Progenitor cell of endocrine pancreas (in vitro differentiated cells): ENCODE measurements at regions not wholly inside any gene's neighbourhood (a gene's known extent, or its start where the extent isn't known, plus 50 kb on each side); places are given as distances from the start of the nearest gene placed in this dataset.

ENCODE experiments used
- DNase-seq: peaks from one replicate; pipeline ENCODE4 v3.0.0; 2021; ENCODE audit warnings: low spot score; ENCODE audit not compliant: unreplicated experiment
- H3K27ac Mint-ChIP-seq: 2 replicates; pipeline ENCODE4 v1.8.0; 2021; ENCODE audit warnings: mild to moderate bottlenecking, moderate library complexity, mixed read lengths
- H3K27me3 Mint-ChIP-seq: 2 replicates; pipeline ENCODE4 v1.8.0; 2021; ENCODE audit warnings: mixed read lengths
- H3K36me3 Mint-ChIP-seq: 2 replicates; pipeline ENCODE4 v1.8.0; 2022; ENCODE audit warnings: mixed read lengths; ENCODE audit not compliant: insufficient read depth
- H3K4me1 Mint-ChIP-seq: 2 replicates; pipeline ENCODE4 v1.8.0; 2021; ENCODE audit warnings: low read depth, mixed read lengths
- H3K4me3 Mint-ChIP-seq: 2 replicates; pipeline ENCODE4 v1.8.0; 2021; ENCODE audit warnings: low read depth, mild to moderate bottlenecking, moderate library complexity, mixed read lengths
- H3K9me3 Mint-ChIP-seq: 2 replicates; pipeline ENCODE4 v1.8.0; 2021; ENCODE audit warnings: low read depth, mixed read lengths
- TF ChIP-seq, protein P1 (sequence below): fragments of 200-600 bp; sonication (generic); IDR thresholded peaks from one replicate; pipeline ENCODE4 v1.5.0; 2021; ENCODE audit warnings: antibody characterized with exemption, mild to moderate bottlenecking; ENCODE audit not compliant: unreplicated experiment

DNA sequence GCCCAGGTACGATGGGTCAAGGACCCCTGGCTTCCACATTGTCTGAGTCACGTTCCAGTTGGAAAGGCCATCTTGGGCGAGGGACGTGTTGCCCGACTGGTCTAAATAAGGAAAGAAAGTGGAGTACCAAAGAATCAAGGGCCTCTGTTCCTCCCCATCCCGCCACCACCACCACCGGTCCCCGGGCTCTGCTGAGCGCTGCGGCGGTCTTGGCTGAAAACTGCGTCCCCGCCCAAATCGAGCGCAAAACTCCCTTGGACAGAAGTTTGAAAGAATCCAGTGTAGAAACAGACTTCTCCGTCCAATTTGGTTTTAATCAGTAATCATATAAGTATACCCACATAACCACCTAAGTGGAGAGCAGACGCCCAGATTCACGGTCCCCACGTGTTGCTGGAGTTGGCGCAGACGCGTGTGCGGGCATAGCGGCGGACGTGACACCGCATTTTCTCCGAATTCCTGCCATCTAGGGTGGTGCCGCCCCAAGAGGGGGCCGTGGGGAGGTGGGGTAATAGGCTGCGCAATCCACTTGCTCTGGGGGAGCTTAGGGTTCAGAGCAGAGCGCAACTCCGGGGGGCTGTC, 243.8 kb upstream of the TOPAZ1 start:
- H3K4me3 Mint-ChIP-seq = peak overlapping the region; percentile 74
- no peak for DNase-seq
- H3K4me1 Mint-ChIP-seq = peaks cover 31% of the 10 kb centered on the region
- H3K27ac Mint-ChIP-seq = no peak overlapping the region
- peaks cover 87% of the 10 kb centered on the region for H3K27me3 Mint-ChIP-seq
- H3K9me3 Mint-ChIP-seq = peaks cover 15% of the 10 kb centered on the region
- H3K36me3 Mint-ChIP-seq = peaks cover 9% of the 10 kb centered on the region
- TF ChIP-seq, protein P1, sequence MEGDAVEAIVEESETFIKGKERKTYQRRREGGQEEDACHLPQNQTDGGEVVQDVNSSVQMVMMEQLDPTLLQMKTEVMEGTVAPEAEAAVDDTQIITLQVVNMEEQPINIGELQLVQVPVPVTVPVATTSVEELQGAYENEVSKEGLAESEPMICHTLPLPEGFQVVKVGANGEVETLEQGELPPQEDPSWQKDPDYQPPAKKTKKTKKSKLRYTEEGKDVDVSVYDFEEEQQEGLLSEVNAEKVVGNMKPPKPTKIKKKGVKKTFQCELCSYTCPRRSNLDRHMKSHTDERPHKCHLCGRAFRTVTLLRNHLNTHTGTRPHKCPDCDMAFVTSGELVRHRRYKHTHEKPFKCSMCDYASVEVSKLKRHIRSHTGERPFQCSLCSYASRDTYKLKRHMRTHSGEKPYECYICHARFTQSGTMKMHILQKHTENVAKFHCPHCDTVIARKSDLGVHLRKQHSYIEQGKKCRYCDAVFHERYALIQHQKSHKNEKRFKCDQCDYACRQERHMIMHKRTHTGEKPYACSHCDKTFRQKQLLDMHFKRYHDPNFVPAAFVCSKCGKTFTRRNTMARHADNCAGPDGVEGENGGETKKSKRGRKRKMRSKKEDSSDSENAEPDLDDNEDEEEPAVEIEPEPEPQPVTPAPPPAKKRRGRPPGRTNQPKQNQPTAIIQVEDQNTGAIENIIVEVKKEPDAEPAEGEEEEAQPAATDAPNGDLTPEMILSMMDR = no peak

DNA sequence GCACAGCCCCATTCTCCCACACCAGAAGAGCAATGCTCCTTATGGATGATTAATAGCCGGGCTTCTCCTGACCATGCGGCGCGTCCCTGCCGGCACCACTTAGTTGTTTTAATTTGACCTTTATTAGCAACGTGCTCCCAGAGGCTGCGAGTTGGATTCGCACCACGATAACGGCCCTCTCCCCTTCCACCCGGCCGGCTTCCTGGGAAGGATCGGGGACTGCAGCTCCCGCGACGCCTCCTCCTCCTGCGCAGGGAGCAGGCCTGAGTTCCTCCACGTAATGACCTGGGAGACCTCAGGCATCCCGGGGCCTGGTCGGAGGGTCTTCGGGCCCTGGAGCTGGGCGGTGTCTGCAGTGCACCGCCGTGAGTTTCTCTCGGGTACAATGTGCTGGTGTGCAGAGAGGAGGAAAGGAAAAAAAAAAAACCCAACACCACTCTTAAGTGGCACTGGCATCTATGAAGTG, 243.3 kb upstream of the TOPAZ1 start:
- DNase-seq = no peak
- TF ChIP-seq, protein P1 = no peak
- Mint-ChIP-seq H3K27ac (peak overlapping the region; percentile 49), H3K36me3 (peaks cover 6% of the 10 kb centered on the region), H3K9me3 (peaks cover 10% of the 10 kb centered on the region), H3K4me1 (peaks cover 31% of the 10 kb centered on the region), H3K4me3 (peak overlapping the region; percentile 74), H3K27me3 (peaks cover 86% of the 10 kb centered on the region)

DNA sequence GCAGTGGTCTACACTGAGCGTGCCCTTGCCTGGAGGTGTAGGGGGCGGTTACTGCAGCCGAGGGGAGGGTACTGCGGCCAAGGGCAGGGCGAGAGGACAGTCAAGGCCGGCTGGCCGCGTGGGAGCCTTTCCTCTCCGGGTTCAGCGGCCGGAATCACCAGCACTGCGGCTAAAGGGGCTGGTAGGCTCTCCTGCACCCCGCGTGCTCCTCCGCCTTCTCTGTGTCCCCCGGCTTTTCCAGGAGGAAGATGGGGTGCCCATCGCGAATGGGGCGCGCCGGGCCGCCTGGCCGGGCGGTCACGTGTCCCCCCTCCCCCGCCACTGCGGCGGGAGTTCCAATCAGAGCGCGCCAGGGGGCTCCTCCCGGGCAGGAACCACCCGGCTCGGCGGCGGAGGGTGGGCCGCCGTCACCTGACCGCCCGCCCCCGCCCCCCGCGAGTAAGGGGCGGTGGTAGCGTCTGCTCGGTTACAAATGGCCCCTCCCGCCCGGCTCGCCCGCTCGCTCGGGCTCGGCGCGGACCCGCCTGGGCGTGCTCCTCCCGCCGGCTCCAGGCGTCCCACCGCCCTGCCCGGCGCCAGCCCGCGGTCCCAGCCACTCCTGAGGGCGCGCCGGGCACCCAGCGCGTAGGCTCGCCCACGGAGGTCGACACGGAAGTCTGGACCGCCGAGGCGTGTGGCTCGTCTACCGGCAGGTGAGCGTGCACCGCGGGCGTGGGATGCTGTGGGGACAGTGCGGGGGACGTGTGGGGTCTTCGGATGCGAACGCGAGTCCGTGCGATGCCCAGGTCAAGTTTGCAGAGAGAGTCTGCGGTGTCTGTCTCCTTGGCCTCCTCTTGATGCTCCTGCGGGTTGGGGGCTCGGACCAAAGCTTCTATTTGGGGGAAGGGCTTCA, 242.6 kb upstream of the TOPAZ1 start:
- Mint-ChIP-seq H3K9me3 (peaks cover 7% of the 10 kb centered on the region), H3K4me3 (peak overlapping the region; percentile 74), H3K4me1 (peaks cover 31% of the 10 kb centered on the region), H3K36me3 (peaks cover 5% of the 10 kb centered on the region), H3K27me3 (peaks cover 81% of the 10 kb centered on the region), H3K27ac (peak overlapping the region; percentile 51)
- DNase-seq = peak; percentile 51
- TF ChIP-seq, protein P1 = no peak

DNA sequence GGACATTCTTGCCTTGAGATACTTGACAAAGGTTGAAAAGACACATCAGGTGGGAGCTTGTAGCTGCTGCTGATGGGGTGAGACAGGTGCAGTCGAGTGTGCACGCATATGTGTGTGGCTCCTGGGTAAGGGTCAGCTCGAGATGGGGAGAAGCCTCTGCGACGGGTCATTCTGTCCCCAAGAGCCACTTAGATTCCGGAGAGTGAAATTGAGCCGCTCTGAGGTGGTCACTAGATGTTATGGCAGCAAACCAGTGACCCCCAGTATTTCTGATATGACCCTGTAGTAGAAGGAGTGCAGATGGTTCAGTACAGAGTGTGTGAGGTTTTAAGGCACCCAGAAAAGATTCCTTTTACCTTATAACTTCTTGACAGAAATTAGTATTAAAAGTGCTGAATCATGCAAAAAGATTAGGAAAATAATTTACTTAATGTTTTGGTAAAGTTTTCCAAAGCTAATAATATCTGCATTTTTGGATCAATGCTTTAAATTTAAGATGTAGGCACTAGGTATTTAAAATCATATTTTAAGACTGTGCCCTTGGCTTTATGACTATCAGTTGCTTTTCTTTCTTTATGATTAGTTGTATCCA, 241.9 kb upstream of the TOPAZ1 start:
- H3K9me3 Mint-ChIP-seq = peaks cover 7% of the 10 kb centered on the region
- H3K27ac Mint-ChIP-seq = peak overlapping the region; percentile 51
- peaks cover 5% of the 10 kb centered on the region for H3K36me3 Mint-ChIP-seq
- TF ChIP-seq, protein P1 = no peak
- peaks cover 79% of the 10 kb centered on the region for H3K27me3 Mint-ChIP-seq
- no peak for DNase-seq
- peak overlapping the region; percentile 73 for H3K4me3 Mint-ChIP-seq
- peaks cover 27% of the 10 kb centered on the region for H3K4me1 Mint-ChIP-seq

DNA sequence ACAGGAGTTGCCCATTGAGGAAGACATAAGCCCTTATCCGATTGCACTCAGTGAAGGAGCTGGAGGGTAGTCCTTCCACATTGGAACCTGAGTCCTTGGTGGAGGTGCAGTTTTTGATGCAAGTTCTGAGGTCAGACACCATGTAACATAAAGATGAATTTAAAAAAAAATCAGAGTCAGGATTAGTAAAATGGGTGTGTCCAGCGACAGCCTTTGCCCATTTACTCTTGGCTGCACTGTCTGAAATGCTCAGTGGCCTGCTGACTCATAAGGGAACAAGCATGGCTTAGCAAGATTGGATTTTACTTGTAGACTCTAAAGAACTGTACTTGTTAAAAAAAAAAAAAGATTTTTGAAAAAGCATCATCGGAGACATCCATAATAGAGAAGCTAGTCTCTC, 241.1 kb upstream of the TOPAZ1 start:
- no peak for DNase-seq
- TF ChIP-seq, protein P1 = no peak
- Mint-ChIP-seq H3K4me1 (peaks cover 27% of the 10 kb centered on the region), H3K36me3 (peaks cover 5% of the 10 kb centered on the region), H3K27ac (no peak overlapping the region), H3K9me3 (peaks cover 7% of the 10 kb centered on the region), H3K27me3 (peaks cover 80% of the 10 kb centered on the region), H3K4me3 (peak overlapping the region; percentile 24)
